HPDE6-E6E7 (cell line): ENCODE measurements at regions not wholly inside any gene's neighbourhood (a gene's known extent, or its start where the extent isn't known, plus 50 kb on each side); places are given as distances from the start of the nearest gene placed in this dataset.
A peak's percentile ranks its signal among the peaks of the same experiment; 100 is the strongest.

Experiments used
- DNase-seq: peaks from one replicate; pipeline ENCODE4 v3.0.0; 2011; ENCODE audit warnings: missing footprints; ENCODE audit errors: extremely low spot score

DNA sequence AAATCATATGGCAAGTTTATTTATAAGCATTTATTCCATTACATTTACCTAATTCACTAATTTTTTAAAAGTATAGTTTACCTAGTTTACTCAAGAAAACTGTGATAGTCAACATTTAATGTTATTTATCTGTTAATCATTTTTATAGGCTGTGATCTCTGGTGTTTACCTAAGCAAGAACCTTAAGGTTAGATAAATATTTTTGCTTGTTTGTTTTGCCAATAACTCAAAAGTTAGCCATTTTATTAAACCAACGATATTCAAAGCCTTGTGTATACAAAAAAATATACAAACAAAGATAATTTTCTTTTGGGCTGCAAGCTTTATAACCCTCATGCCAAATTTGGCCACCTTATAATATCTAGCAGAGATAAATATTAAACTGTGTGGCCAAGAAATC lies 157.3 kb downstream of the SLCO1B3 start:
- no peak for DNase-seq

DNA sequence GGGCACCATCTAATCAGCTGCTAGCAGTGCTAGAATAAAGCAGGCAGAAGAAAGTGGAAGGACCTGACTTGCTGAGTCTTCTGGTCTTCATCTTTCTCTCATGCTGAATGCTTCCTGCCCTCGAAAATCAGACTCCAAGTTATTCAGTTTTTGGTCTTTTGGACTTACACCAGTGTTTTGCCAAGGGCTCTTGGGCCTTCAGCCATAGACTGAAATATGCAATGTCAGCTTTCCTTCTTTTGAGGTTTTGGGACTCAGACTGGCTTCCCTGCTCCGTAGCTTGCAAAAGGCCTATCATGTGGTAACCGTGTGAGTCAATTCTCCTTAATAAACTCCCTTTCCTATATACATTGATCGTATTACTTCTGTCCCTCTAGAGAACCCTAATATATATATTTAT lies 159.3 kb downstream of the SLCO1B3 start:
- no peak for DNase-seq

DNA sequence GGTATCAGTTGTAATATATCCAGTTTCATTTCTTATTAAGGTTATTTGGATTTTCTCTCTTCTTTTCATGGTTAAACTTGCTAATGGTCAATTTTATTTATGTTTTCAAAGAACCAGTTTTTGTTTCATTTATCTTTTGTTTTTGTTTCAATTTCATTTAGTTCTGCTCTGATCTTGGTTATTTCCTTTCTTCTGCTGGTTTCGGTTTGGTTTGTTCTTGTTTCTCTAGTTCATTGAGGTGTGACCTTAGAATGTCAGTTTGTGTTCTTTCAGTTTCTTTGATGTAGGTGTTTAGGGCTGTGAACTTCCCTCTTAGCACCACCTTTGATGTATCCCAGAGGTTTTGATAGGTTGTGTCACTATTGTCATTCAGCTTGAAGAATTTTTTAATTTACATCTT lies 145.6 kb upstream of the SLCO1B1 start:
- DNase-seq, result no peak

DNA sequence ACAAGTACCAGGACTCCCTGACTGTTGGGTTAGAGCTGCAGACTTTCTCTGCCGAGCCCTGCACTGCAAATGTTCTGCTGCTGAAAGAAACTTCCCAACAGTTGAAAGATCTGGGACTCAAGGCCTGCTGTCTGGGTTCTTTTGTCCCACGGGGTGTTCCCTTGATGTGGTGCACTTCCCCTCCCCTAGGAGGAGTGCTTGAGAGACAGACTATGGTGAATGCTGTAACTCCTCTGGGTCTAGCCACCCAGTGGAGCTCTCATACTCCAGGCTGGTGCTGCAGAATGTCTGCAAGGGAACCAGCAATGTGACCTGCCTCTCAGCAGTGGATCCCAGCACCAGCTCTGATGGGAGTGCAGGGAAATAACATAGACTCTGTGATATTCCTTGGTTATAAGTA lies 129.2 kb upstream of the SLCO1B1 start:
- DNase-seq, result no peak

DNA sequence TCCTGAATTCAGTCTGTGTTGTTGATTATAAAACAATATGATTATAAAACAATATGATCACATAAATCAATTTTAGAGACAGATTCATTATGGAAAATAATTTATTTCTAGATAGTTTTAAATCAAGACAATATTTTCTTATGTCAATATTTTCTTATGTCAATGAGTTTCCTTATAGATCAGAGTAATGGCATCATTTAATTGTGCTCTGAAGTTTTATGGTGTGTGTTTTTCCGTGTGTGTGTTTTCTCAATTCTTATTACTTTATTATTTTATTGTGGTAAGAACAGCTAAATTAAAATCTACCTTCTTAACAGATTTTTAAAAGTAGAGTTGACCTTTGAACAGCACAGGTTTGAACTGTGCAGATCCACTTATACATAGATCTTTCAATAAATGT lies 105.3 kb upstream of the SLCO1B1 start:
- DNase-seq, result no peak

DNA sequence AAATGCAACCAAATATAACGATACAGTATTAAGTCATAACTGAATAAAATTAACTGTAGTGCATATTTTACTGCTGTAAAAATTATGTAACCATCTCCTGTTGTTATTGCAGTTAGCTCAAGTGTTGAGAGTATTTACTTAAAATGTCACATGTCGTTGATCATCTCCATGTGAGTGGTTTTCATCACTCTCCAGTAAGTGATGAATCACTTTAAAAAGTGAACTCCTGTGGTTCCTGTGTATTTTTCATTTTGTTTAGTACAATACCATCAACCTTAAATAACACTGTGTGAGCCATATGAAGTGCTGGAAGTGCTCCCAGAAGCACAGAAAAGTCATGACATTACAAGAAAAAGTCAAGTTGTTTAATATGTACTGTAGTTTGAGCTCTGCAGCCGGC lies 104.7 kb upstream of the SLCO1B1 start:
- DNase-seq, result no peak

DNA sequence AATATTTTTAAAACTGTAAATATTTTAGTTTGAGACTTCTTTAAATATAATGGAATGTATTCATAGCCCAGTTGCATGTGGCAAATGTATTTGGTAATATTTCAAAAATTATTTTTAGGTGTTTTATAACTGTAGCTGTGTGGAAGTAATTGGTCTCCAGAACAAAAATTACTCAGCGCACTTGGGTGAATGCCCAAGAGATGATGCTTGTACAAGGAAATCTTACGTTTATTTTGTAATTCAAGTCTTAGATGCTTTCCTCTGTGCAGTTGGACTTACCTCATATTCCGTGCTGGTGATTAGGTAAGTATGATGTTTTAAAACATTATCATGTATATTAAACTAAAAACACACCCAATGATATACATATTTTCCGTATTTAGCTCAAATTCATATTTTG lies 76.7 kb upstream of the SLCO1B1 start:
- no peak for DNase-seq

DNA sequence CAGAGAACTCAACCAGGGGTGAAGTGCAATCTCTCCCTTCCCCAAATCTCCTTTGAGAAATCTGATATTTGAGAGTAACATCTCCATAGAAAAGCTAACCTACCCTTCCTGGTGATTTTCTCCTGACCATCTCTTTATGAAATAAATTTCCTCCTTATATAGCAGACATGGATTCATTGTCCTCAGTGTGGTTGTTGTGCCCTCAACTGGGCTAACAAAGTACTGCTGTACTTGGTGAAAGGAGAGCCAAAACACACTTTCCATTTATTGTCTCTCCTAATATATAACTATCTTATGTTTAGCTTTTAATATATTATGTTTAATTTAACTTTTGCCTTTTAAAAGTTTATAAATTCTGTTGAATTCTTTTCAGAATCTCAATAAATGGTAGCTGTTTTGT lies 65.1 kb upstream of the SLCO1B1 start:
- DNase-seq, result peak; percentile 2

DNA sequence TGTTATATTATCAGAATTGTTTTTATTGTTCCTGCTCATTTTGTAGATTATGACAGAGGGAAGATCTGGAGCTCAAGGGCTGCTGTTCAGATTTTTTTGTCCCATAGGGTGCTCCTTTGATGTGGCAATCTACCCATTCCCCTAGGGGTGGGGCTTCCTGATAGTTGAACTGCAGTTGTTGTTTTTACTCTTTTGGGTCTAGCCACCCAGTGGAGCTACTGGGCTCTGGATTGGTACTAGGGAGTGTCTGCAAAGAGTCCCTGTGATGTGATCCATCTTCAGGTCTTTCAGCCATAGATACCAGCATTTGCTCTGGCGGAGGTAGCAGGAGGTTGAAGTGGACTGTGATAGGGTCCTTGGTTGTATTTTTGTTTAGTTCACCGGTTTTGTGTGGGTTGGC lies 57.9 kb upstream of the SLCO1B1 start:
- no peak for DNase-seq

DNA sequence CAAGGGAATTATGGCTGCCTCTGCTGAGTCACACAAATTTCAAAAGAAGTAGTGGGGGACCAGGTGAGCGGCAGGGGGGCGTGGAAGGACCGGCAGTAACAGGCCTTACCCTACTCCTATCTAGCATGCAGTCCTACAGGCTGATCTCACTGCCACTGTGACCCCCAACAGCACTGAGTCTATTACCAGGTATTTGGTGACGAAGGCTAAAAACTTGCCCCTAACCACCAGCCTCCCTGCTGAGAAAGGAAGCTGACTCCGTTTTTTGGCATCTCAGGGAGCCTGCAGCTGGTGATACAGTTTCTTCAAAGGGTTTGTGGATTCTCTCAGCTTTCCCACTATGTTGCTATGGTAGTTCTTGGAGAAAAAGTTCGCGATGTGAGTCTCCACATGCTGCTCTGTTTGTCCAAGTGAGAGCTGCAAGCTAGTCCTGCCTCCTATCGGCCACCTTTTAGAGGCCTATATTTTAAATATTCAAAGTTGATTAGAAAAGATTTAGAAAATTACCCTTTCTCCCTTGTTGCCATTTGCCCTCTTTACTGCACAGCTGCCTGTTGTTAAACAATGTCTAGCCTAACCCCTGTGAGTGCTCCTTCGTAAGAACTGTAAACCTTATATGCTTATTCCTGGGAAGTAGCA lies 57.1 kb upstream of the SLCO1B1 start:
- peak; percentile 36 for DNase-seq
